ENCODE measurements at regions not wholly inside any gene's neighbourhood (a gene's known extent, or its start where the extent isn't known, plus 50 kb on each side); places are given as distances from the start of the nearest gene placed in this dataset.

DNA sequence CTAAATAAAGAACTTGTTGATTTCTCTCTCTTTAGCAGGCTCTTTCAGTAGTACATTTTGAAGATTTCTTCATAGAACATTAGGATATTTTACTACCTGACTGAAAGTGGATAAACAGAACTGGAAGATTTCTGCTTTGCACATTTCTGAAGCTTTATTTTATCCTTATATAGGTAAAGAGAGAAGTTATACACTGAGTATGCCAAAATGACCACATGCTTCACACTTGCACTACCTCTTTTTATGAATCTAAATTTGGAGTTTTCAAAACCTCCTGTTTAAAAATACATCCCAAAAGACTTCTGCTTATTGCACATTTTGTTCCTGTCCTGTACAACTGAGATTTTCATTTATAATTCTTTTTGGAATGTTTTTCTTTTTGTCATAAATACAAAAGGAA lies 197.4 kb upstream of the PRPS1L1 start:
- no peak overlapping the region for H3K27ac ChIP-seq
- TF ChIP-seq, protein P1, sequence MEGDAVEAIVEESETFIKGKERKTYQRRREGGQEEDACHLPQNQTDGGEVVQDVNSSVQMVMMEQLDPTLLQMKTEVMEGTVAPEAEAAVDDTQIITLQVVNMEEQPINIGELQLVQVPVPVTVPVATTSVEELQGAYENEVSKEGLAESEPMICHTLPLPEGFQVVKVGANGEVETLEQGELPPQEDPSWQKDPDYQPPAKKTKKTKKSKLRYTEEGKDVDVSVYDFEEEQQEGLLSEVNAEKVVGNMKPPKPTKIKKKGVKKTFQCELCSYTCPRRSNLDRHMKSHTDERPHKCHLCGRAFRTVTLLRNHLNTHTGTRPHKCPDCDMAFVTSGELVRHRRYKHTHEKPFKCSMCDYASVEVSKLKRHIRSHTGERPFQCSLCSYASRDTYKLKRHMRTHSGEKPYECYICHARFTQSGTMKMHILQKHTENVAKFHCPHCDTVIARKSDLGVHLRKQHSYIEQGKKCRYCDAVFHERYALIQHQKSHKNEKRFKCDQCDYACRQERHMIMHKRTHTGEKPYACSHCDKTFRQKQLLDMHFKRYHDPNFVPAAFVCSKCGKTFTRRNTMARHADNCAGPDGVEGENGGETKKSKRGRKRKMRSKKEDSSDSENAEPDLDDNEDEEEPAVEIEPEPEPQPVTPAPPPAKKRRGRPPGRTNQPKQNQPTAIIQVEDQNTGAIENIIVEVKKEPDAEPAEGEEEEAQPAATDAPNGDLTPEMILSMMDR (conservative IDR thresholded peaks at IDR 0.05): no peak

GRCh38 chr7:18226598-18226997 lies 199.0 kb upstream of the PRPS1L1 start:
- TF ChIP-seq, protein P1 (conservative IDR thresholded peaks at IDR 0.05): no peak
- H3K27ac ChIP-seq: no peak overlapping the region

- TF ChIP-seq, protein P1 (conservative IDR thresholded peaks at IDR 0.05): no peak
- no peak overlapping the region for H3K27ac ChIP-seq
Observed at GRCh38 chr7:18228686-18229085, 201.0 kb upstream of the PRPS1L1 start.

DNA sequence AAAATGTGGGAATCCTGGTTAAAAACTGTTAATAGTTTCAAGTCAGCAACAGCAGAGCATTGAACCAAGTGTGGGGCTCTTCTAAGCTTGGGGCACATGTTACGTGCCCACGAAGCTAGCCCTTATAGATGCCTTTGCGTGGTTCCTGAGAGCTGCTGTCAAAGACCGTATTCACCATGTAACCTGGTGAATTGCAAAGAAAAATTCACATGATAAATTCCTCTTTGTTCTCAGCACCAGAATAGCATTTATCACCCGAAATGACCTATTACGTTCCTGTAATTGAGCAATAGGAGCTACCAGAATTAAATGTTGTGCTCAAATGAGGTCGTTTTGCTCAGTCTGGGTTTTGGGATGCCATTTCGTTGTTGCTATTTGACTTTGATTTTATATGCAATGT lies 202.6 kb upstream of the PRPS1L1 start:
- TF ChIP-seq, protein P1 (conservative IDR thresholded peaks at IDR 0.05): no peak
- no peak overlapping the region for H3K27ac ChIP-seq

DNA sequence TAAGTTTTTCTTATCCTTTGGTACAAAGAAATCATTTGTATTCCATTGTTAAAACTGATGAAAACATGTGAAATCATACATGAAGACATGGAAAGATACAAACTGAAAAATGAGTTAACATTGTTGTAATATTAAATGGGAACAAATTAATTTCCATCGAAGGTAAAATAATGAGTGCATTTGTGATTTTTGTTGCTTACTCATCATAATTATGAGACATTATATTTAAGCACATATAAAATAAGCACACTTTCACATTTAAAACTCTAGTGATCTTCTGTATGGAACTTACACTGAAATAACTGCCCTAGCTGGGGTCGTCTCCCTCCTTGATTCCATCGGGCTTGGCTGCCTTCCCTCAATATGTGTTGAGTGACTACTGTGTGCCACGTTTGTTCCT lies 204.2 kb upstream of the PRPS1L1 start:
- TF ChIP-seq, protein P1 (conservative IDR thresholded peaks at IDR 0.05): no peak
- H3K27ac ChIP-seq: no peak overlapping the region

GRCh38 chr7:18234519-18234918 lies 206.9 kb upstream of the PRPS1L1 start:
- H3K27ac ChIP-seq: no peak overlapping the region
- TF ChIP-seq, protein P1 (conservative IDR thresholded peaks at IDR 0.05): no peak

DNA sequence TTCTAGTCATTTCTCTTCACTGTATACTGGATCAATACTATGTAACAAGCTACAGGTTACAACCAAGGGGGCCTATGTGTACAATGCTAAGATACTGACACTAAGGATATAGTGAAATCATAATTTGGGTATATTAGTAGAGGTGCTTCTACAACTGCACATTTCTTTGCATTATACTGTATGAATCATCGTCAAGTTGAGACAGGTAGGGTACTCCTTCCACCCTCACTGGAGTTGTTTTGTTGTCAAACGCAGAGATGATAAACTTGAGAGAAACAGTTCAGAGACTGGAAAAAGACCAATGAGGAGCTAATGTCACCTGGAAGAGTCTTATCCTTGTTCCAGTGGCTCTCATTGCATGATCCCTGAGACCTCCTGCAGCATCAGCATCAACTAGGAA lies 208.2 kb upstream of the PRPS1L1 start:
- TF ChIP-seq, protein P1 (conservative IDR thresholded peaks at IDR 0.05): no peak
- H3K27ac ChIP-seq: no peak overlapping the region

GRCh38 chr7:18239212-18239611 lies 211.6 kb upstream of the PRPS1L1 start:
- TF ChIP-seq, protein P1 (conservative IDR thresholded peaks at IDR 0.05): no peak

More at GRCh38 chr7:18239212-18239611, 211.6 kb upstream of the PRPS1L1 start:
- H3K27ac ChIP-seq: no peak overlapping the region
